NCI-H1930 (cell line): ENCODE measurements at regions not wholly inside any gene's neighbourhood (a gene's known extent, or its start where the extent isn't known, plus 50 kb on each side); places are given as distances from the start of the nearest gene placed in this dataset.
"Not testable (repeated sequence)": the region's sequence is repeated elsewhere in the genome, so short reads cannot be mapped to it uniquely, and the experiment has no call there.

ENCODE experiments used
- DNase-seq, 2 experiments: peaks; one replicate each; lab custom pipeline; 2025; lab: John Stamatoyannopoulos, UW

DNA sequence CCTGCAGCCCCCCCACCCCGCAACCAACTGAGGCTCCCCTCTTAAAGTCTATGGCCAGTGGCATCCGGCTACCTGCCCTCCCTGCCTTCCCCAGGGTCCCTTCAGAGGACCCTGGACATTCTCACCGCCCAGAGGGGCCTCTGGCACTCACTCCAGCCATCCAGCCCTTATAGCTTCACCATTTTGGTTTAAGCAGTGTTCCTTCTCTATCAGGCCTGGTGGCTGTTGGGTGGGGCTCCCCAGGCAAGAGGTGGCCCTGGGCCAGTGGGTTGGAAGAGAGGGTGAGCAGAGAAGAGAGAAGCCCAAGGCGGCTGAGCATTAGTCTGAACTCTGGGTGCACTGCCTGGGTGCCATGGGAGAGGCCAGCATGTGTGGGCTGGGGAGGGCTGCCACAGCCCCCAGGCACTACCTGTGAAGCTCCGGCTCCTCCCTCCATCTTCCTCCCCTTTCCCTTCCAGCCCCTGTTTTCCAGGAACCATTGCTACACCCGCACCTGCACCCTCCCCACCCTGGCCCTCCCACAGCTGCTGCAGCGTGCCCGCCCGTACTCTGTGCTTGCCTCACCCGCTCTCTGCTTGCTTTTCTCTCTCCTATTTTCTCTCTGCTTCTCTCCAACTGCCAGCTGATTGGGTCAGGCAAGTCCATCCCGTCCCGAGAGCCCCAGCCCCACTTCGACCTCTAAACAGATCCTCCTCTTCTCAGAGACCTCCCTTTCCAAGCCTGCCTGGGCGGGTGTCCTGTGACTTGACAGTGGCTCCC is 168.2 kb downstream of the TBC1D2B start:
- no peak for DNase-seq

DNA sequence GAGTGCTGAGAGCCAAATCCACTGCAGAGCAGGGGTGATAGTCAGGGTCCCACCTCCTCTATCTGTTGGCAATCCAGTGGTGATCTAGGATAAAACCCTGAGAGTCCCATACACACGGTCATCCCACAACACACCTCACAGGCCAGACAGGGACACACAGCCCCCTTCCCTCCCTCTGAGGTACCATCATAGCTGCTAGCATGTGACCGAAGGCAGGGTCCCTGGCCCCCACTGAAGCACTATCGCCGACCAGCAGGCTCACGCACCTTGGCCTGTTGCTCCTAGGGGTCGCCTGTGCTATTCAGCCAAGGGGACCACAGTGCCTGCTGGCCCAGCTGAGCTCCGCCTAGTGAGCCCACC is 168.8 kb downstream of the TBC1D2B start:
- DNase-seq = not testable (repeated sequence)

DNA sequence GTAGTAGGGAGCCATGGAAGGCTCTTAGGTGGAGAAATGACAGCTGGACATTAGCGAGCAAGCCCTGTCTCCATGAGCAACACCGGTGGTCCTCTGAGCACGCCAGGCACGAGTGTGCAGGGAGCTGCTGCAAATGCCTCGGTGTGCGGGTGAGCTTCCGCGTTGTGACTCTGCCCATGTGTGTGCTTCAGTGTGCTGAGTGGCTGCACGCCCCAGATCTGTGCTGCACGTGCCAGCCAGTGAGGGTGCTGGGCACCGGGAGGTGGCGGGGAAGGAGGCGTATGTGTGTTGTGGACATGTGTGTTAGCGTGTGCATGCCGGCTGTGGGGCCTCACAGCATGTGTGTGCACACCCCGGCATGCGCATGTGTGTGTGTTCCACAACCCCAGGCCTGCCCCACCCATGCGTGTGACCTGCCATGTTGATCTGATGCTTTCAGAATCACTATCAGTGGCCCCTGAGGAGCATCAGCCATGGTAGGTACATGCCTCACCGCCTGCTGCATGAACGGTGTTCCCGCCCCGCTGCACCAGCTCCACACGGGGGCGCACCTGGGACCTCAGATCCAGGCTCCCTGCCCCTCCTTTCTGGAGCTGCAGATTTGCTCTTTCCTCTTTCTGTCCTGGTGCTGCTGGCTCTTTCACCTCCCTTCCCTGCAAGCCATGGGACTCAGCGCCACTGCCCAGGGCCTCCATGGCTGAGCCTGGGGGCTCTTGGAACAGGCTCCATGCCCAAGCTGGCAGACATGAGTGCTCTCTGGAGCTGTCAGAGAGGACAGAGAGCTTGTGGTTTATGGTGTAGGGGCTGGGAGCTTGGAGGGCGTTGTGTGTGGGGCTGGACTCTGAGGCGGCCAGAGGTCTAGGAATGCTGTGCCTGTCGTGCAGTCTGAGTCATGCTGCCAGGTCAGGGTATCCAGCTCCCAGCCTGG is 169.4 kb downstream of the TBC1D2B start:
- peak; percentile 27 to 69 for DNase-seq

DNA sequence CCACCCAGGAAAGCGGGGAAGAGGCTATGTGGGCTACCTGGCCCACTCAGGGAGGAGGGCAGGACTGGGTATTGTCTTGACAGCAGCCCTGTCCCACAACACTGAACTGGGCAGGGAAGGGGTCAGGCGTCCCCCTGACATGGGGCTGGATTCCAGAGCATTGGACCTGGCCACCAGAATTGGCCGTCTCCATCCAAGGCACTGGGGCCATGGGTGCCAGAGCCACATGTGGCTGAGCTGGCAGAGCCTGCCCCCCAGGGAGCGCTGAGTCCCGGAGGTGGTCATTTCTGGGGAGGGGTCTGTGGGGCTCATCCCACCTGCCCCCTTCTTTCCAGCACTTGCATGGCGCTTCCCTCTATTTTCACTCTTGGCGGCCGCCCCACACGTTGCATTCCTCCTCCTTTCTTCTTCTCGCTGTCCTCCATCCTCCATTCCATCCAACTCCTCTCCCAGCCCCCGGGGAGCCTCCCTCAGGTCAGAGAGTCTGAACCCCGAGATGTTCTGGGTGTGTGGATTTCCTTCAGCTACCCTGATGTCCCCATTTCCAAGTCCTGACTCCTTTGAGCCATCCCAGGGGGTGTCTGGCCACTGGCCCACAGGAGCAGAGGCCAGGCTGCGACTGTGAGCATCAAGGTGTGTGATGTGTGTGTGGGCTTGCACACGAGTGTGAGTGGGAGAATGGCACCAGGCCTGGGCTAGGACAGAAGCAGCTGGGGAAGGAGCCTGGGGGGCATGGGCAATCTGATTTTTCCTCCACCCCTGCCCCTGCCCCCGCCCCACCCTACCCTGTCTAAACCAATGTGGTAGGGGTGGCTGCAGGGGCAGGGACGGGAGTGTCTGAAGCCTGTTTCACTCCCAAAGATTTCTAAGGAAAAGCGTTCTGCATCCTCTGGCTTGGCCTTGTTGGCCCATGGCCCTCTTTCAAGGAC is 171.2 kb downstream of the TBC1D2B start:
- DNase-seq = not testable (repeated sequence)

DNA sequence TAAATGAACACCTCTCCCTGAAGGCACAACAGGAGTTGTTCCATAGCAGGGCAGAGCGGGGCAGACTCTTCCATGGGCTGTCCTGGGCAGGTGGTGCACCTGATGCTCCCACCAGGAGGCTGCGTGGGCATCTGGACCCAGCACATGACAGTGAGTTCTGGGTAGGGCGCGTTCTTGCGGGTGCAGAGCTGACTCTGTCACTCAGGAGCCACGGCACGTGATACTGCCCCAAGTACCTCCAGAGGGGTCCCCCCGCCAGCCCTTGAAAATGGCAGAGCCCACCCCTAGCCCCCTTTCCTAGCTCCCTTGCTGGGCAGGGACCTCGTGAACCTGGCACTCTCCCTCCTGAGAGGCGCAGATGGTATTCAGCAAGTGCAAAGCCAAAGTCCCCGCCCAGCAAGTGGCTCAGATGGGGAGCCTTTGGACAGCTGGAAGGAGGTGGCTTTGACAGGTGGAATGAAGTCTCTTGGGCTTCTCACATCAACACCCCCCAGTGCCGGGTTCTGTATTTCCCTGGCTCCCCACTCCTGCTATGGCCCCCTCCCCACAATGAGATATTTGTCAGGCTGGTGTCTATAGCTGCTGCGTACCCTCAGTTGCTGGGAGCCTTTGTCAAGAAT is 172.1 kb downstream of the TBC1D2B start:
- no peak for DNase-seq

DNA sequence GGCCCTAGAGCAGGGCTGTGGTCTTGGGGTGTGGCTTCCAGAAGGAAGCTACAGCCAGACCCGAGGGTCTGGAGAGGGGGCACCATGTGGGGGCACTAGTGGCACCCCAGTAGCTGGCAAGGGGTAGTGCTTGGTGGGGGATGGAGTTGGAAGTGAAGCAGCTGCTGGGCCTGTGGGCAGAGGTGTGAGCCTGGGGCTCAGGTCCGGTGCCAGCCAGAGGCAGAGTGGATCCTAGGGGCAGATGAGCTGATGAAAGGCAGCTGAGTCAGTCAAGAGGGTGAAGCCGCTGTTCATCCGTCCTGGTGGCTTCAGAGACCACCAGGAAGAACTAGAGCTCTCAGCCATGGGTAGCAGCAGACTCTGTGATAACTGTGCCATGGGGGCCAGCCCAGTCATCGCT is 172.6 kb downstream of the TBC1D2B start:
- DNase-seq = no peak

DNA sequence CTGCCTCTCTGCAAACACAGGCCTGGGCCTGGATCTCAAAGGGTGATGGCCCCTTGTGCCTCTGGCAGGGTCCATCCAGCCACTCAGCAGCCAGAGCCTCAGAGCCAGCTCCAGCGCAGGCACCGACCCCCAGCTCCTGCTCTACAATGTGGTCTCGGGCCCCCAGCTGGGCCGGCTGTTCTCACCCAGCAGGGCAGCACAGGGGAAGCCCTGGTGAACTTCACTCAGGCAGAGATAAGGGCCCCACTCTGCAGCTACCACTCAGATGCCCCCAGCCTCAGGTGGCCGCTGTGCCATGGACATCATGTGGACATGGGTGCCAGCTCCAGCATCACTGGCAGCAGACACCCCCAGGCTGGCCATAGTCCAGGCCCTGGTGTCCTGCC is 173.1 kb downstream of the TBC1D2B start:
- no peak for DNase-seq

DNA sequence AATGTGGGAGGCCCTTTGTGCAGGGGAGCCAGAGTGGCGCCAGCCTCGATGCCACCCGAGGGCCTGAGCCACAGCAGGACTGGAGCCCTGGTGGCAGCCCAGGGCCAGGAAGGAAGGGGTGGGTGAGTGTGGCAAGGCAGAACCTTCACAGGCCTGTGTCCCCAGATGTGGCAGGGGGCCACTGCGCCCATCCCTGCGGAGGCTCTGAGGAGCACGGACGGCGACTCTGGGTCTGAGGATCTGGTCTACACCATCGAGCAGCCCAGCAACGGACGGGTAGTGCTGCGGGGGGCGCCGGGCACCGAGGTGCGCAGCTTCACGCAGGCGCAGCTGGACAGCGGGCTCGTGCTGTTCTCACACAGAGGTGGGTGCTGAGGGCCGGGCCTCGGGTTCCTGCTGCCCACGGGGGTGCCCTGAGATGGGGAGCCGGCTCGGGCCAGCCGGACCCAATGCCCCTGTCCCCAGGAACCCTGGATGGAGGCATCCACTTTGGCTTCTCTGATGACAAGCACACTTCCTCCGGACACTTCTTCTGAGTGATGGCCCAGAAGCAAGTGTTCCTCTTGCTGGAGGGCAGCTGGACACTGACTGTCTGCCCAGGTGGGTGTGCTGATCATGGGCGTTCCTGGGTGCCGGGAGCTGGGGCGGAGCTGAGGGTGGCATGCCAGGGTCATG is 173.6 kb downstream of the TBC1D2B start:
- not testable (repeated sequence) for DNase-seq

DNA sequence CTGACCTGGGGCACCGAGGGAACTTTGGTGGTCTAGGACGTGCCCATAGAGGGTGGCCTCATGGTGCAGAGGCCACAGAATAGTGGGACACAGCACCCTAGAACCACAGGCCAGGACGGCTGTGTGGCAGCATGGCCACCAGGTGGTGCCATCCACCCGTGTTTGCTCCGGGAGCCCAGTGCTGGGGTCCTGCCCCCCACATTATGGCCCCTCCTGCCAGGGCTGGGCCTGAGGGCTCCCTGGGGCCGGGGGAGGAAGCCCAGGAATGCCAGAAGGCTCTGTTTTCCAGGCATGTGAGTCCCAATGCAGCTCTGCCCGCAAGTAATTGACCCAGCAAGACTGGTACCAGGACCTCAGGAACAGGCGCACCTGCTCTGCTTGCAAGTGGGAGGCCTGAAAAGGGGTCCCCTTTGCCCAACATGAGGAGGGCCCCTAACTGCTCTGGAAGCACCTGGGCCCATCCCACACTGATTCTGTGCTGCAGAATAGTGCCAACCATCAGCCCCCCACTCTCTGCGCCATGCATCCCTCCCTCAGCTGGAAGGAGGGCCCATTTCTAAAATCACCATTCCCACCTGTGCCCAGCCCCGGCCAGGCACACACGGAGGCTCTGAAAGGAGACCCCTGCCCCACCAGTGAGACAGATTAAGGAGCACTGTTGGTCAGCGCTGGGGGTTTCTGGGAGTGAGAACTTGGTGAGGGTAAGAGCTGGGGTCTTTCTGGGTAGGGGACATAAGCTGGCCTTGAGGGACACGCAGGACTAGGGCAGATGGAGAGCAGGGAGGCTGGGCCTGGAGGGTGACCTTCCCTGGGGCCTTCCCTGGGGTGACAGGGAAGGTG is 174.4 kb downstream of the TBC1D2B start:
- DNase-seq = not testable (repeated sequence)

DNA sequence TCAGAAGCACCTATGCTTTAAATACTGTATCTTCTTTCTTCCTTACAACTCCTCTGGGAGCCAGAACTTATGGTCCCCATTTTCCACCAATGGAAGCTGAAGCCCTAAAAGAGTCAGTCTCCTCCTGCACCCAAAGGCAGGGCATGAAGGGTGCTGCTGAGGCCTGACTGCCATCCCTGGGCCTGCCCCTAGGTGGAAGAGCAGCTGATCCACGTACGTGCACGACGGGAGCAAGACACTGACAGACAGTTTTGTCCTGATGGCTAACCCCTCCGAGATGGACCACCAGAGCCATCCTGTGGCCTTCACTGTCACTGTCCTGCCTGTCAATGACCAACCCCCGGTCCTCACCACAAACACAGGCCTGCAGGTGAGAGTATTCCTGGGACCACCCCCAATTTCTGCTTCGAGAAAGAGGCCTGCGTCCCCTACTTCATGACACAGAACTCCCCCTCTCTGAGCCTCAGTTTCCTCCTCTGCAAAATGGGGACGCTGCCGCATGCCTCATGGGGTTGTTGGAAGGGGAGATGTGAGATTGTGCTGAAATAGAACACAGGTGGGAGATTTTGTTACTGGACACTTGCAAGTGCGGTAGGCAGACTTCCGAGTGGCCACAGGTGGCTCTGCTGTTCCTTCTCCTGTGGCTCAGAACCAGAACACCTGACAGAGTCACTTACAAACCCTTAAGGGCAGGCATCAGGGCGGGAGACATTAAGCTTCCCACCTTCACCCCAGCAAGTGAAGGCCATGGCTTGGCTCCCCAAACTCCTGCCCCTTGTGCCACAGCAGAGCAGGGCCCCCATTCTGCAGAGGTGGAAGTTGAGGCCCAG is 175.4 kb downstream of the TBC1D2B start:
- DNase-seq = no peak

DNA sequence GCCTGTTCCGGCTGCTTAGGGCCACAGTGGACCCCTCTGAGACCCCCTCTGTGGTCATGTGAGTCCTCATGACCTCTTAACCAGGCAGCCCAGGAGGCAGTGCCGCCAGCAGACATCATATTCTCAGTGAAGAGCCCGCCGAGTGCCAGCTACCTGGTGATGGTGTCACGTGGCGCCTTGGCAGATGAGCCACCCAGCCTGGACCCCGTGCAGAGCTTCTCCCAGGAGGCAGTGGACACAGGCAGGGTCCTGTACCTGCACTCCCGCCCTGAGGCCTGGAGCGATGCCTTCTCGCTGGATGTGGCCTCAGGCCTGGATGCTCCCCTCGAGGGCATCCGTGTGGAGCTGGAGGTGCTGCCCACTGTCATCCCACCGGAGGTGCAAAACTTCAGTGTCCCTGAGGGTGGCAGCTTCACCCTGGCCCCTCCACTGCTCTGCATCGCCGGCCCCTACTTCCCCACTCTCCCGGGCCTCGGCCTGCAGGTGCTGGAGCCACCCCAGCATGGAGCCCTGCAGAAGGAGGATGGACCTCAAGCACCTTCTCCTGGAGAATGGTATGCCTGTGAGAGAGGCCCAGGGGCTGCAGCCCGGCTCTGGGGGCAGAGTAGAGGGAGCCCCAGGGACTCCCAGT is 176.1 kb downstream of the TBC1D2B start:
- no peak for DNase-seq

DNA sequence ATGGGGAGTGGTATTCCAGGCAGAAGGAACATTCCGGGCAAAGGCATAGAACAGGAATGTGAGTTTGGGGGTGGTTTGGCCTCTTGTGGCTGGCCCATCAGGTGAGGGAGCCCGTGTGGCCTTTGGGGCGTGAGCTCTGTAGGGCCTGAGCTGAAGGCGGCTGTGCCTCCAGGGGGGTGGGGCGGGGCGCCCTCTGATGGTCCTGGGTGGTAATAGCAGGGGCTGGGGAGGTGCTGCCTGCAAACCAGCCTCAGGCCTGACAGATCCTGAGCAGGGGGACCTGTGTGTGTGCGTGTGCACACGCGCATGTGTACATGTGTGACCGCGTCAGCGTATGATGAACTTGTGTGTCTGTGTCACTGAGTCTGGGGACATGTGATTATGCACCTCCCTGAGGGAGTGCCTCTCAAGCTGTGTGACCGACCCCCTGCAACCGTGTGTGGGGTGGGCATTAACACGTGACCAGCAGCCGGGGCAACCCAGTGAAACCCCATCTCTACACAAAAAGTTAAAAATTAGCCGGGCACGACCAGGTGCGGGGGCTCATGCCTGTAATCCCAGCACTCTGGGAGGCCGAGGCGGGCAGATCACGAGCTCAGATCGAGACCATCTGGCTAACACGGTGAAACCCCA is 177.1 kb downstream of the TBC1D2B start:
- DNase-seq = not testable (repeated sequence)

DNA sequence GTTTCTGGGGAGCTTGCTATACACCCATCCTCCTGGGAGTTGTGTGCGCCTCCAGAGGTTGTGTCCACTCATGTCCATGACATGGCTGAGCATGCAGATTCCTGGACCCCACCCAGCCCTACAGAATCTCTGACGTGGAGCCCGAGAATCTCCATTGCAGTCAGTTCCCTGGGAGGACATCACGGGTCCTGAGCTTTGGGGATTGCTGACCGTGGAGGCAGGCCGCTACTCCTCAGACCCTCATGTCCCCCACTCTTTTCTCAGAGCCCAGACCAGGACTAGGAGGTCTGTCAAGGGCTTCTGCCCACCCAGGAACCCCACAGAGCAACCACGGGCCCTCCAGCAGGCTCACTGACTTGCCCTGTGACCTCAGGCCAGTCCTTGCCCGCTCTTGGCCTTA is 177.7 kb downstream of the TBC1D2B start:
- DNase-seq = not testable (repeated sequence)

DNA sequence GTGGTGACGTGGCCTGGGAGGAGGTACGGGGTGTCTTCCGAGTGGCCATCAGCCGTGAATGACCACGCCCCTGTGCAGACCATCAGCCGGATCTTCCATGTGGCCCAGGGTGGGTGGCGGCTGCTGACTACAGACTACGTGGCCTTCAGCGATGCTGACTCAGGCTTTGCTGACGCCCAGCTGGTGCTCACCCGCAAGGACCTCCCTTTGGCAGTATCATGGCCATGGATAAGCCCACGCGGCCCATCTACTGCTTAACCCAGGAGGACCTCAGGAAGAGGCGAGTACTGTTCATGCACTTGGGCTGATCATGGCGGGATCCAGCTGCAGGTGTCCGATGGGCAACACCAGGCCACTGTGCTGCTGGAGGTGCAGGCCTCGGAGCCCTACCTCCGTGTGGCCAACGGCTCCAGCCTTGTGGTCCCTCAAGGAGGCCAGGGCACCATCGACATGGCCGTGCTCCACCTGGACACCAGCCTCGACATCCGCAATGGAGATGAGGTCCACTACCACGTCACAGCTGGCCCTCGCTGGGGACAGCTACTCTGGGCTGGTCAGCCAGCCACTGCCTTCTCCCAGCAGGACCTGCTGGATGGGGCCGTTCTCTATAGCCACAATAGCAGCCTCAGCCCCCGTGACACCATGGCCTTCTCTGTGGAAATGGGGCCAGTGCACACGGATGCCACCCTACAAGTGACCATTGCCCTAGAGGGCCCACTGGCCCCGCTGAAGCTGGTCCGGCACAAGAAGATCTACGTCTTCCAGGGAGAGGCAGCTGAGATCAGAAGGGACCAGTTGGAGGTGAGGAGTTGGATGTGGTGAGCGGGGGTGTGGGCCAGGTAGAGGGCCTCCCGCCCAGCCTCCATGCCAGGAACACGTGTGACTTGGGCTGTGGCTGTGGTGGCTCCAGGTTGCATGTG is 178.4 kb downstream of the TBC1D2B start:
- DNase-seq = no peak

DNA sequence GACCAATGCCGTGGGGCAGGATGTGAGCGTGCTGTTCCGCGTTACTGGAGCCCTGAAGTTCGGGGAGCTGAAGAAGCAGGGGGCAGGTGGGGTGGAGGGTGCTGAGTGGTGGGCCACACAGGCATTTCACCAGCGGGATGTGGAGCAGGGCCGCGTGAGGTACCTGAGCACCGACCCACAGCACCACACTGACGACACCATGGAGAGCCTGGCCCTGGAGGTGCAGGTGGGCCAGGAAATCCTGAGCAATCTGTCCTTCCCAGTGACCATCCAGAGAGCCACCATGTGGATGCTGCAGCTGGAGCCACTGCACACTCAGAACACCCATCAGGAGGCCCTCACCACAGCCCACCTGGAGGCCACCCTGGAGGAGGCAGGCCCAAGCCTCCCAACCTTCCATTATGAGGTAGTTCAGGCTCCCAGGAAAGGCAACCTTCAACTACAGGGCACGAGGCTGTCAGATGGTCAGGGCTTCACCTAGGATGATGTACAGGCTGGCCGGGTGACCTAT is 179.6 kb downstream of the TBC1D2B start:
- DNase-seq = no peak

DNA sequence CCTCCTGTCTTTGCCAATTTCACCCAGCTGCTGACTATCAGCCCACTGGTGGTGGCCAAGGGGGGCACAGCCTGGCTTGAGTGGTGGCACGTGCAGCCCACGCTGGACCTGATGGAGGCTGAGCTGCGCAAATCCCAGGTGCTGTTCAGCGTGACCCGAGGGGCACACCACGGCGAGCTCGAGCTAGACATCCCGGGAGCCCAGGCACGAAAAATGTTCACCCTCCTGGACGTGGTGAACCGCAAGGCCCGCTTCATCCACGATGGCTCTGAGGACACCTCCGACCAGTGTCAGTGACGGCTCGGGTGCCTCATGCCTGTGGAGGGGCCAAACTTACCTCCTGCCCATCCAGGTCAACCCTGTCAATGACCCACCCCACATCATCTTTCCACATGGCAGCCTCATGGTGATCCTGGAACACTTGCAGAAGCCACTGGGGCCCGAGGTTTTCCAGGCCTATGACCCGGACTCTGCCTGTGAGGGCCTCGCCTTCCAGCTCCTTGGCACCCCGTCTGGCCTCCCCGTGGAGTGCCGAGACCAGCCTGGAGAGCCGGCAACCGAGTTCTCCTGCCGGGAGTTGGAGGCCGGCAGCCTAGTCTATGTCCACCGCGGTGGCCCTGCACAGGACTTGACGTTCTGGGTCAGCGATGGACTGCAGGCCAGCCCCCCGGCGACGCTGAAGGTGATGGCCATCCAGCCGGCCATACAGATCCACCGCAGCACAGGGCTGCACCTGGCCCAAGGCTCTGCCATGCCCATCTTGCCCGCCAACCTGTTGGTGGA is 180.2 kb downstream of the TBC1D2B start:
- DNase-seq = not testable (repeated sequence)
